ENCODE measurements at regions not wholly inside any gene's neighbourhood (a gene's known extent, or its start where the extent isn't known, plus 50 kb on each side); places are given as distances from the start of the nearest gene placed in this dataset.
"Not testable (repeated sequence)": the region's sequence is repeated elsewhere in the genome, so short reads cannot be mapped to it uniquely, and the experiment has no call there.

DNA sequence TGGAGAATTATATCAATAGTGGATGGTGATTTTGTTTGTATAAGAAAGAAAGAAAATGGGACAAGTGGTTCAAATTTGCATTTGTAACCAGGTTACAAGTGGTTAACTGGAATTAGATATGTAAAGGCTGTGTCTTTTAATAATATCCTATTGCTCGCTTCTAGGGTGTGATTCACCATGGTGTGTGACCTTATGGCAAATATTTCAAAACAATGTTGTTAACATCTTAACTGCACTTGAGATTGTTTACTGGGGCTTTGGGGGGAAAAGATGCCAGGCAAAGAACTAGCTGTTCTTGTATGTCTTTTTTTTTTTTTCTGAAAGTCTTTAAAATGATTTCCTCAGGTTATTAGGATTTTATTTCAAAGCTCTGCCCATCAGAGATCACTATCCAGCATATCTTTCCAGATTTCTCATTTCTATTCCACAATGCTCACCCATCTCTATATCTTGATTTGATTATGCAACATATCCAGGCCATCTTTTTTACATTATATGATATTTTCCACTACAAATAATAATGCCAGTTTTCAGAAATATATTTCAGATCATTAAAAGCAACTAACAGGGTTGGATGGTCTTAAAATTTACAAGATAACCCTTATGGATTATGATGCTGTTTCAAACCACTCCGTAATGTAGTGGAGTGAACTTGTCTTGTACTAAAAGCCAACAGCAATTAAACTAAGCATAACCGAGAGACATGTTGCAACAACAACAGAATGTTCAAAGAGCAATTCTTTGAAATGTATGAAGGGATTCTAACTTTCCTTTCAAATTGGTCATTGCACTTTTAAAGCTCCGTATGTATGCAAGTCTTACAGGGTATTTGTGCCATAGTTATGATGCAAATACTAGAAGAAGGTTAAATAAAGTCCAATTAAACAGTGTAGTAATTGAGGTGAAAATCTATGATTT lies 341.5 kb upstream of the ETAA1 start:
- no peak for DNase-seq

DNA sequence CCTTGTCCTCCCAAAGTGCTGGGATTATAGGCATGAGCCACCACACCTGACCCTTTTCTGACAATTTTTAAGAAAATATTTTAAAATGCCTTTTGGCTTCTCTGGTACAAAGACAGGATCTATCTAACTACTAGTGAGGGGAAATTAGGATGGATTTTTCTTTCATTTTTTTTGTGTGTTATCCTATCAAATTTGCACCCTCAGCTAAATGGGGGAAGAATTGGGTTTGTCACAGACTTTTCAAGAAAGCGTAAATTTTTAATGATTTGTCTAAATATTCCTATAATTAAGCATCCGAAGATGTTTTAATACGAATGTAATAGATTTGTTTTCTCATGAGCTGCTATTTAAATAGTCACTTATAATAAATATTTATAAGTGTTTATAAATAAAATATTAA lies 340.0 kb upstream of the ETAA1 start:
- no peak for DNase-seq

DNA sequence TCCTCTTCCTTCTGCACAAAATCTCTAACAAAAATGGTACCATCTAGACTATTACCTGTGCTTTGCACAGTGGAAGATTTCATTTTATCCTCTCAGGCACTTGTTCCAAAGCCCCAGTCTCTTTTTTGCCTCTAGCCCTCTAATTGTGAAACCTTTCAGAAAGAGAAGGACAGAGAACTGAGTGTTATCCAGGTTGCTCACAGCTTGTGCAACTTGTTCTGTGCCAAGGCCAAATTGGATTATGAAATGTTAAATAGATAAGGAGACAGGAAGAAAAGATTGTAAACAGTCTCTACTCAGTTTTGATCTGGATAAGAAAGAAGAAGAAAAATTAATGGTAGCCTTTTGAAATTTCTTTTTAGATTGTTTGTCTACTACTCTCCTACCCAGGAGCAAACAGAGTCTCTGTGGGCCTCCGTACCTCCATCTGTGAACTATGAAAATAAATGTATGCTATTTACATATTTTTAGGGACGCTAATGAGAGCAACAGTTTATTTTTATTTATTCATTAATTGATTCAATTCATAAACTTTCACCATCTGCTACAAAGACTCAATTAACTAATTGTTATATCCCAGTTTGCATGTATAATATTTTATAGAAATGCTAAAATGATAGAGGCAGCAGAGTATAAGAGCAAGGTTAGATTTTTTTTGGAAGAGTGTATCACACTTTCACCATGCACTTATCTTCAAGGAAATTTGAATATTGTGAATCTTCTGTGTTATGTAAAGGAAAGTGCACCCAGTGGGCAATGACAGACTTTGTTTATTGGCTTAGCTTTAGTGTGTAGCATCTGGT lies 339.0 kb upstream of the ETAA1 start:
- DNase-seq = no peak

DNA sequence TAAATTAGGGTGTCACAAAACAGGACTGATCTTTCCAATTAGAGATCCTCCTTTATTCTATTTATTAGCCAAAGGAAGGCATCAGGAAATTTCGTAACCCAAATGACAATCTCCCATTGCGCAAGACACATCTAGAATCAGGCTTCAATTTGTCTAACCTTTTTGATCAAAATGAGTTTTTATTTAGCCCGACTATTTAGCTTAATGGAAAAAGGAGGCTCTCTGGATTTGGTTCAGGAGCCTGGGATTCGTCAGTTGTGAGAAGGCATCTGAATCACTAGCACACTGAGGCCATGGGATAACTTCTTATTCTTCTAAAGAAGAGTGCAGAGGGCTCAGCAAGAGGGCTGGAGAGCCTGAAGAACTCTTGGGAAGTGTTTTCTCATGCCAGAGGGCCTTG lies 332.1 kb upstream of the ETAA1 start:
- no peak for DNase-seq

DNA sequence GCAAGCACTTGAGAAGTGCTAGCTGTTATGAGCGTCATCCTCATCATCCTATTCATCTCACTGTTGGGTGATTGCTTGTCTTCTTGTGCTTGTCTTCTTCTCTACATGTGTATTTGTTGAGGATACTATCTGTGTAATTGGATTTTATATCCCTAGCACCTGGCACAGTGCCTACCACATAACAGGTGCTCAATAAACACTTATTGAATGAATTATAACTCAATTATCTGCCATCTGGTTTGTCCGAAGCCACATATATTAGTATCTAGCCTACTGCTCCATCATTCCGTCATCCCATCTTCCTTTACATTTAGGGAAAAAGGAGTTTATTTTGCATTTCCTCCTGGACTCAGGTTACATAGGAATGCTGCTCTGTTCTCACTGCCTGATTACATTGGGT lies 330.4 kb upstream of the ETAA1 start:
- no peak for DNase-seq

- DNase-seq = no peak
Measured at GRCh38 chr2:67067656-67068055, 329.5 kb upstream of the ETAA1 start.

DNA sequence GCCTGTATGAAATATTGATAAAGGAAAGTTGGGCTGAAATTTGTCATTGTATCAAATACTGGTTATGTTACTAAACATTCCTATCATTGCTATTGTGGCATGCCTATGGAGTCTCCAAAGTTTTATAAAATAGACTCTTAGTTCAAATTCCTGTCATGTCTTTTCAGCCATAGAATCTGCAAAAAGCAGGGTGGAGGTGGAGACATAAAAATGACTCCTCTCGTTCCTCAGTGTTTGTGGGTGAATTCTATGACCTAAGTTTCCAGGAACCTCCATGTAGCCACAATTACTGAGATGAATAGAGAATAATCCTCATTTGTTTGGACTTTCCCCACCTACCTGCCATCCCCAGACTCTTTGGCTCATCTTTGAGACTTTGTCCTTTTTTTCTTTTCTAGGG lies 326.3 kb upstream of the ETAA1 start:
- no peak for DNase-seq

GRCh38 chr2:67075056-67075455 lies 322.1 kb upstream of the ETAA1 start:
- no peak for DNase-seq

DNA sequence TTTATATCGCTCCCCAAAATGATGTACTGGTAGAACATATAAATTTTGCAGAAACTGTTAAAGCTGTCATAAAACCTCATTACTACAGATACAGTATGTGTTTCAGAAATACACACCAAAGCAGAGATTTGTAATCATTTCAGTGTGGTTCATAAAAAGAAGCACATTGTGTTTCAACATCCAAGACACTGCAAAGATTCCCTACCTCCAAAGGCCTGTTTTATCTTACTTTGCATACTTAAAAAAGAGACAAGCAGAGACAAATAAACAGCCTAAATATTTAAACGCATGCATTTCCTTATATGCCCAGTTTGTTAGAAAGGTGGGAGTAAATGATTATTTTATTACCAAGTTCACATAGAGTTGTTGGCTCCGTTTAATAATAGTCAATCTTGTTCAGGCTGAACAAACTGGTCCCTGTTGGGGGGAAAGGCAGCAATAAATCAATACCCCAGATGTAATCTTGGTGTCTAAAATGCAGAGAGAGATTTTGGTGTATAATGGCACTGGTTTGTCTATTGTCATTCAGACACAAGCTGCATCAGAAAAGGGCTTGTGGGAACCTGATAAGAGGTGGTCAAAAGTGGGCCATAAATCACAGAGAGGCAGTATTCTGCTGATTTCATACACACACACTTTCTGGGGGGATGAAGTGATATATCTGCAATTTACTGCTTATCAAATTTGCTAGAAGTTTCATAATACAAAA lies 321.4 kb upstream of the ETAA1 start:
- DNase-seq = no peak

GRCh38 chr2:67076239-67076624 lies 320.9 kb upstream of the ETAA1 start:
- no peak for DNase-seq

- no peak for DNase-seq
Measured at GRCh38 chr2:67079729-67080128, 317.4 kb upstream of the ETAA1 start.

DNA sequence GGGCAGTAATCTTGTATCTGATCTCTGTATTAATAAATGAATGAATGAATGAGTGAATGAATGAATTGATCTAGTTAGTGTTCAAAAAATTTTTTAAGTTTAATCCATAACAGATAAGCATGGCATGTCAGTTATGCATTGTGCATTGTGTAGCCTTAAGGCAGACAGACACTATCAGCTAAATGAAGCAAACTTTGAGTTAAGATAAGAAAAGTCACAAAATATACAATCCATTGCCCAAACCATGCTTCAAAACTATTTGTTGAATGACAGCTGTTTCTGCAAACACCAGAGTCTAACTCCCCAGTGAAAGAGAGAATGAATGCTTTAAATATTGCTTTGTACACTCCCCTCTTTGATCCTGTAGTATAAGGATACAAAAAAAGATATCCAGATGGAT lies 314.3 kb upstream of the ETAA1 start:
- no peak for DNase-seq

DNA sequence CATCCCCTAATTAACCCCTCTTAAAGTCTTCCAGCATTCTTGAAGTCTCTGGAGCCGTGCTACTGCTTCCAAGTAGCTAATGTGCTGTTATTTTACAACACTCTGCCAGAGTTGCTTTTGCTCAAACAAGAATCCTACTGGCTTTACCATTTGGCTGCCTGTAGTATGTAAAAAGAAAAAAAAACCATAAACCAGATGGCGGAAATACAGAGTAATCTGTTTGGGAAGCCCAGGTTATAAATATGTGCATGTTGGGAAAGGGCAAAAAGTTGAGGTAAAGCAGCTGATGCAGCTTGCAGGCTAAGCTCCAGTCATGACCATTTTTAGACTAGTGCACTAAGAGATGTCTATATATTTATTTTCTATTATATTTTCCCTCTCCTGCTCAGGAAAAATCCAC lies 313.2 kb upstream of the ETAA1 start:
- DNase-seq = no peak

DNA sequence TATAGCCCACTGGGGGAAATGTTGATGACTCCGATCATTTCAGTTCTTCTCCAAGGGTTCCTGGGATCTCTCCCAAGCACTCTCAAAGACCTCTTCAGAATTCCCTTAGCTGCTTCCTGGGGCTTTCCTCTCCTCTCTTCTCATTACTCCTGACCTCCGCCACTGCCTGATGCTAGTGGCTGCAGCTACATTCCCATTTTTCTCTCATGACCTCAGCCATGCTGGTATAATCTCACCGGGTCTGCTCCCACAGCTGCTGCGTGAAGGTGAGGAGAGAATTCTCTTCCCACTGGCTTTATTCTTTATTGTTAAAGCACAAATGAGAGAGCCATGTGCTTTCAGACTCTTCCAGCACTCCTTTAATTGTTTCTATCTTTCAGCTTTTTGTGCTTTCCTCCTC lies 312.0 kb upstream of the ETAA1 start:
- no peak for DNase-seq

DNA sequence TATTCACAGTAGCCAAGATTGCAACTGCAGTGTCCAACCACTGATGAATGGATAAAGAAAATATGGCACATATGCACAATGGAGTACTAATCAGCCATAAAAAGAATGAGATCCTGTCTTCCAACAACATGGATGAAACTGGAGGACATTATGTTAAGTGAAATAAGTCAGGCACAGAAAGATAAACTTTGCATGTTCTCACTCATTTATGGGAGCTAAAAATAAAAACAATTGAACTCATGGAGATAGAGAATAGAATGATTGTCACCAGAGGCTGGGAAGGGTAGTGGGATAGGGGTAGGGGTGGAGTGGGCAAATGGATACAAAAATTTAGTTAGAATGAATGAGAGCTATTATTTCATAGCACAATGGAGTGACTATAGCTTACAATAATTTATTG lies 305.5 kb upstream of the ETAA1 start:
- no peak for DNase-seq

DNA sequence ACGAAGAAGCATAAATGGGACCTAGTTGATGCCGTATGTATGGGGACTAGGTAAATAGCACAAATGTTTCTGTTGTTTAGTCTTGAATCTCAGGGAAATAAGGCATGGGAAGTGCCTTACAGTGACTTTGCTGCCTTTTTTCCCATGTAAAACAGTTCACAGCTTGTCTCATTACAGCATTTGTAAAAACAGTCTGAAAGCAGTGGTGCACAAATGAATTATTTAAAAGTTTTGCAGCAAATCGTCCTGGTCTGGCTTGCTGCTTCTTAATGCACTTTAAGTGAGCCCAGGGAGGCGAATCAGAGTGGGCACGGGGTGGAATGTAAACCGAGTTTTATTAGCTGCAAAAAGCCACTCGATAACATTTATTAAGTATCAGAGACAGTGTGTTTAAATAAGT lies 302.0 kb upstream of the ETAA1 start:
- DNase-seq = no peak

- no peak for DNase-seq
Measured at GRCh38 chr2:67096886-67097285, 300.2 kb upstream of the ETAA1 start.

GRCh38 chr2:67103157-67103556 lies 294.0 kb upstream of the ETAA1 start:
- DNase-seq = no peak

DNA sequence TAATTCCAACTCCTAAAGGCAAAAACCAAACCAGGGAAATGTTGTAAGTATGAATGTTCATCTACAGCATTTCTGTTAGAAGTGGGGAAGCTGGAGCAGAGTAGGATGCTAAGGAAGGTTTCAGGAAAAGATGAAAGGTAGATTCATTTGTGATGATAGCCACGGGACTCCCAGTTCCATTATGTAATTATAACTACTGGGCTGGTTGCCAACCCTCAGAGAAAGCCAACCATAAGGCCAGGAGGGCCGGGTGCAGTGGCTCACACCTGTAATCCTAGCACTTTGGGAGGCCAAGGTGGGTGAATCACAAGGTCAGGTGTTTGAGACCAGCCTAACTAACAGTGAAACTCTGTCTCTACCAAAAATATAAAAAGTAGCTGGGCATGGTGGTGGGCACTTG lies 288.9 kb upstream of the ETAA1 start:
- DNase-seq = no peak

GRCh38 chr2:67124531-67124930 lies 272.6 kb upstream of the ETAA1 start:
- no peak for DNase-seq

DNA sequence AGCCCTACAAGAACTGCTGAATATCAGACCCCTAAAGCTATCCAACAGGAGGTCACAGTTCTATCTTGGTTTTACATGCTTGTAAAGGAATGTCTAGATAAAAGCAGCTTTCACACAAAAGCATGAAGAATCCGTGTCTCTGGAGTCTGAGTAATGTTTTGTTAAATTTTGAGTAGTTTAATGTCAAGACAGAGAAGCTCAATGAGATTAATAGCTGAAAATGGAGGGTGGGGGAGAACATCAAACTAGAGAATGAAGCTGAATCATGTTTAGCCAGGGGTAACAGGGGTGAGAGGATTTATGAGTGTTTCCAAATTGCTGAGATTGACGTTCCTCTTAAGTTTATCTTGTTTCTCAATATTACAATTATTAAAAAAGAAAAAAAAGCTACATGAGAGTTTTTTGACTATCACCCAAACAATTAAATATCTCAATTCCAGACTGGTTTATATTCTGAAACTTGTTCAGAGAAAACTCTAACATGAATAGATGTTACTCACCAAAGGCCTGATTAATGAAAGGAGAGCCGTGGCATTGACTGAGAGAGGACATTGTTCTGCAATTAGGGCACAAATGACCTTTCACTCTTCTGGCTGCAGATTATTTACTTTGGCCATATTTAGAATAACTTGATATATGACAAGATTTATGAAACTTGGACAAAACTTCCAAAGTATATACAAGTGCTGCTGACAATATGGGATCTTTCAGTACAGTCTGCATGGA lies 266.4 kb upstream of the ETAA1 start:
- DNase-seq = no peak

DNA sequence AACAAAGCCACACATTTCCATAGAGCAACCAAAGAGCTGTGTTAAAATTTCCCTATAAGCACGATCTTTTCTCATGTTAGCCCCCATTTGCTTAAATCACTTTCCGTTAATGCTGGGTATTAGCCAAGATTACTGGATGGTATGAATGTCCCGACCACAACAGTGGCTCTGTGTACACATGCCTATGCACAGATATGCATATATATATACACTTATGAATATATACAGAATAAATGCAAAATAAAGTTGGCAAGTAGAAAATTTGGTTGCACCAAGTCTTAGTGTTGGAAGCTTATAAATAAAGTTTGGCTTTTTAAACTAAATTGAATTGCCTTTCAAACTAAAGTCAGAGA lies 265.9 kb upstream of the ETAA1 start:
- DNase-seq = no peak

DNA sequence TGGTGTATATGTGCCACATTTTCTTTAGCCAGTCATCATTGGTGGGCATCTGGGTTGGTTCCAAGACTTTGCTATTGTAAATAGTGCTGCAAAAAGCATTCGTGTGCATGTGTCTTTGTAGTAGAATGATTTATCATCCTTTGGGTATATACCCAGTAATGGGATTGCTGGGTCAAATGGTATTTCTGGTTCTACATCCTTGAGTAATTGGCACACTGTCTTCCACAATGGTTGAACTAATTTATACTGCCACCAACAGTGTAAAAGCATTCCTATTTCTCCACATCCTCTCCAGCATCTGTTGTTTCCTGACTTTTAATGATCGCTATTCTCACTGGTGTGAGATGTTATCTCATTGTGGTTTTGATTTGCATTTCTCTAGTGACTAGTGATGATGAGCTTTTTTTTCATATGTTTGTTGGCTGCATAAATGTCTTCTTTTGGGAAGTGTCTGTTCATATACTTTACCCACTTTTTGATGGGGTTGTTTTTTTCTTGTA lies 264.6 kb upstream of the ETAA1 start:
- DNase-seq = not testable (repeated sequence)

All from GF-D8 (cell line).